GM19324 (cell line): ENCODE measurements at regions not wholly inside any gene's neighbourhood (a gene's known extent, or its start where the extent isn't known, plus 50 kb on each side); places are given as distances from the start of the nearest gene placed in this dataset.
"Not testable (repeated sequence)": the region's sequence is repeated elsewhere in the genome, so short reads cannot be mapped to it uniquely, and the experiment has no call there.

Source experiments
- ATAC-seq: cut with Tn5 transposase; IDR thresholded peaks from one replicate; pipeline ENCODE4 v1.9.1; 2021; ENCODE audit warnings: mild to moderate bottlenecking, moderate library complexity; ENCODE audit not compliant: unreplicated experiment, low FRiP score

GRCh38 chr12:78331753-78332152 is 501.1 kb downstream of the NAV3 start:
- ATAC-seq, result no peak

GRCh38 chr12:78338054-78338785 is 507.5 kb downstream of the NAV3 start:
- ATAC-seq, result no peak

GRCh38 chr12:78340406-78340805 is 509.7 kb downstream of the NAV3 start:
- ATAC-seq, result no peak

GRCh38 chr12:78343657-78344056 is 513.0 kb downstream of the NAV3 start:
- ATAC-seq, result no peak

- no peak for ATAC-seq
Observed at GRCh38 chr12:78359520-78359919, 505.1 kb upstream of the SYT1 start.

- ATAC-seq, result no peak
Observed at GRCh38 chr12:78361683-78362082, 502.9 kb upstream of the SYT1 start.

GRCh38 chr12:78371284-78371683 is 493.3 kb upstream of the SYT1 start:
- ATAC-seq, result no peak

- no peak for ATAC-seq
Observed at GRCh38 chr12:78375461-78375860, 489.1 kb upstream of the SYT1 start.

- ATAC-seq, result no peak
Observed at GRCh38 chr12:78376257-78376656, 488.3 kb upstream of the SYT1 start.

- ATAC-seq, result not testable (repeated sequence)
Observed at GRCh38 chr12:78379065-78379464, 485.5 kb upstream of the SYT1 start.

GRCh38 chr12:78383414-78383813 is 481.2 kb upstream of the SYT1 start:
- no peak for ATAC-seq

- no peak for ATAC-seq
Observed at GRCh38 chr12:78384541-78384940, 480.0 kb upstream of the SYT1 start.

- no peak for ATAC-seq
Observed at GRCh38 chr12:78385541-78385940, 479.0 kb upstream of the SYT1 start.

GRCh38 chr12:78386871-78387270 is 477.7 kb upstream of the SYT1 start:
- no peak for ATAC-seq

- no peak for ATAC-seq
Observed at GRCh38 chr12:78387721-78388120, 476.9 kb upstream of the SYT1 start.

GRCh38 chr12:78388461-78388860 is 476.1 kb upstream of the SYT1 start:
- ATAC-seq, result no peak

- ATAC-seq, result no peak
Observed at GRCh38 chr12:78390920-78391319, 473.7 kb upstream of the SYT1 start.

GRCh38 chr12:78392918-78393317 is 471.7 kb upstream of the SYT1 start:
- no peak for ATAC-seq

GRCh38 chr12:78395961-78396360 is 468.6 kb upstream of the SYT1 start:
- ATAC-seq, result no peak

GRCh38 chr12:78396538-78396937 is 468.0 kb upstream of the SYT1 start:
- no peak for ATAC-seq

- ATAC-seq, result no peak
Observed at GRCh38 chr12:78398750-78399149, 465.8 kb upstream of the SYT1 start.

- no peak for ATAC-seq
Observed at GRCh38 chr12:78402366-78403134, 462.0 kb upstream of the SYT1 start.
